Upper lobe of left lung (tissue), 6 donors: ENCODE measurements at regions not wholly inside any gene's neighbourhood (a gene's known extent, or its start where the extent isn't known, plus 50 kb on each side); places are given as distances from the start of the nearest gene placed in this dataset.
"Not testable (repeated sequence)": the region's sequence is repeated elsewhere in the genome, so short reads cannot be mapped to it uniquely, and the experiment has no call there.

ENCODE experiments used
- ATAC-seq, 2 donors: fragments of 200-7000 bp; cut with Tn5 transposase; one replicate each; pipeline ENCODE4 v1.9.1; 2022; ENCODE audit warnings: mild to moderate bottlenecking in 2 of 2, moderate library complexity in 2 of 2; ENCODE audit not compliant: low FRiP score in 2 of 2
- DNase-seq, 2 donors: peaks; one replicate each; pipeline ENCODE4 v3.0.0-alpha.2; 2019 to 2020
- H3K27ac ChIP-seq, 4 donors: fragments of 200-600 bp; sonication (generic); one replicate each; pipeline ENCODE4 v1.5.1; 2016 to 2019
- H3K27me3 ChIP-seq, 4 donors: fragments of 200-600 bp; sonication (generic); one replicate each; pipeline ENCODE4 v1.5.1; 2017 to 2019
- H3K36me3 ChIP-seq, 4 donors: fragments of 200-600 bp; sonication (generic); one replicate each; pipeline ENCODE4 v1.5.1; 2016 to 2019
- H3K4me1 ChIP-seq, 4 donors: fragments of 200-600 bp; sonication (generic); one replicate each; pipeline ENCODE4 v1.5.1; 2018 to 2019
- H3K4me3 ChIP-seq, 4 donors: fragments of 200-600 bp; sonication (generic); one replicate each; pipeline ENCODE4 v1.5.1; 2017 to 2019; ENCODE audit warnings: mild to moderate bottlenecking in 2 of 4, moderate library complexity in 1 of 4
- H3K9me3 ChIP-seq, 4 donors: fragments of 200-600 bp; sonication (generic); one replicate each; pipeline ENCODE4 v1.5.1; 2018 to 2019
- CTCF ChIP-seq, 6 experiments: fragments of 450-650 bp in 4 of 6; fragments of 200-600 bp in 2 of 6; sonication (generic) in 2 of 6; IDR thresholded peaks; one replicate each; pipeline ENCODE4 v1.5.1; 2016 to 2019; ENCODE audit warnings: antibody characterized with exemption in 6 of 6
- EP300 ChIP-seq, 4 donors: sonication (generic); formaldehyde crosslinking; IDR thresholded peaks; one replicate each; pipeline ENCODE4 v1.5.1; 2017; ENCODE audit warnings: antibody characterized with exemption in 4 of 4, control low read depth in 2 of 4
- POLR2A ChIP-seq, 4 donors: fragments of 450-650 bp; IDR thresholded peaks; one replicate each; pipeline ENCODE4 v1.5.1; 2016 to 2017; ENCODE audit warnings: antibody characterized with exemption in 4 of 4, mild to moderate bottlenecking in 2 of 4
- POLR2AphosphoS5 ChIP-seq, 2 donors: sonication (generic); formaldehyde crosslinking; IDR thresholded peaks; one replicate each; pipeline ENCODE4 v1.5.1; 2017; ENCODE audit warnings: antibody characterized with exemption in 2 of 2
- WGBS, 2 donors: methylation state at CpG; one replicate each; pipeline ENCODE4 v1.1.5; 2017 to 2018; 5-methylcytosine and 5-hydroxymethylcytosine counted together
- donor health status: DM: no; HTN: no; CAD: no; lungs with moderate emphysema.
- donor health status: DM: no; HTN: yes; CAD: no; lungs with severe emphysema.

GRCh38 chr11:64438986-64439771, 80.2 kb downstream of the RPS6KA4 start:
- H3K27me3 ChIP-seq: no peaks in the 10 kb centered on the region
- H3K27ac ChIP-seq: no peak overlapping the region
- 45 to 47% methylated on average over 18 to 22 of the region's 22 CpGs for WGBS, 2 donors
- DNase-seq (peak in 1 of 2 donors; percentile 46), ATAC-seq (peak in 1 of 2 donors; percentile 38)
- no peak overlapping the region for H3K4me3 ChIP-seq
- H3K36me3 ChIP-seq: no peaks in the 10 kb centered on the region
- TF ChIP-seq POLR2A (IDR thresholded peaks at IDR 0.05) (no peak), POLR2AphosphoS5 (IDR thresholded peaks at IDR 0.05) (no peak), CTCF (IDR thresholded peaks at IDR 0.05) (no peak), EP300 (IDR thresholded peaks at IDR 0.05) (no peak)
- H3K9me3 ChIP-seq: no peaks in the 10 kb centered on the region
- H3K4me1 ChIP-seq: no peaks in the 10 kb centered on the region

- 84% methylated on average over 8 of the region's 8 CpGs for WGBS, 2 donors
- DNase-seq, ATAC-seq, H3K4me1 ChIP-seq, H3K9me3 ChIP-seq, H3K27ac ChIP-seq, H3K4me3 ChIP-seq, H3K27me3 ChIP-seq, H3K36me3 ChIP-seq: not testable (repeated sequence)
Observed at GRCh38 chr11:64439772-64440491, 81.0 kb downstream of the RPS6KA4 start.

GRCh38 chr11:64441127-64441526, 82.2 kb downstream of the RPS6KA4 start:
- H3K27me3 ChIP-seq: no peaks in the 10 kb centered on the region

GRCh38 chr11:64443001-64443400, 84.0 kb downstream of the RPS6KA4 start:
- Histone ChIP-seq H3K9me3 (no peaks in the 10 kb centered on the region), H3K27ac (no peak overlapping the region), H3K4me3 (no peak overlapping the region), H3K4me1 (peaks cover 0 to 4% (median 1%) of the 10 kb centered on the region in 4 donors), H3K27me3 (no peaks in the 10 kb centered on the region), H3K36me3 (no peaks in the 10 kb centered on the region)
- DNase-seq (no peak), ATAC-seq (no peak)
- TF ChIP-seq POLR2AphosphoS5 (IDR thresholded peaks at IDR 0.05) (no peak), POLR2A (IDR thresholded peaks at IDR 0.05) (no peak), EP300 (IDR thresholded peaks at IDR 0.05) (no peak), CTCF (IDR thresholded peaks at IDR 0.05) (no peak)
- WGBS, 2 donors: 76 to 78% methylated on average over 5 of the region's 5 CpGs

More at GRCh38 chr11:64441127-64441526, 82.2 kb downstream of the RPS6KA4 start:
- ATAC-seq (no peak), DNase-seq (no peak)
- TF ChIP-seq POLR2AphosphoS5 (IDR thresholded peaks at IDR 0.05): no peak
- TF ChIP-seq CTCF (IDR thresholded peaks at IDR 0.05): no peak
- no peak for TF ChIP-seq EP300 (IDR thresholded peaks at IDR 0.05)
- no peak for TF ChIP-seq POLR2A (IDR thresholded peaks at IDR 0.05)
- Histone ChIP-seq H3K4me3 (no peak overlapping the region), H3K27ac (no peak overlapping the region), H3K4me1 (no peaks in the 10 kb centered on the region), H3K36me3 (no peaks in the 10 kb centered on the region), H3K9me3 (no peaks in the 10 kb centered on the region)
- WGBS, 2 donors: 57% methylated on average over 10 to 11 of the region's 11 CpGs

GRCh38 chr11:64444838-64445441, 86.0 kb downstream of the RPS6KA4 start:
- Histone ChIP-seq H3K4me3 (no peak overlapping the region), H3K27me3 (peaks cover 0 to 2% (median 0%) of the 10 kb centered on the region in 4 donors), H3K9me3 (no peaks in the 10 kb centered on the region), H3K36me3 (no peaks in the 10 kb centered on the region), H3K4me1 (peaks cover 16 to 22% (median 17%) of the 10 kb centered on the region in 4 donors), H3K27ac (no peak overlapping the region)
- ATAC-seq (no peak), DNase-seq (no peak)
- 73 to 89% methylated on average over 3 to 4 of the region's 4 CpGs for WGBS, 2 donors
- TF ChIP-seq POLR2AphosphoS5 (IDR thresholded peaks at IDR 0.05): no peak
- no peak for TF ChIP-seq CTCF (IDR thresholded peaks at IDR 0.05)
- no peak for TF ChIP-seq POLR2A (IDR thresholded peaks at IDR 0.05)
- no peak for TF ChIP-seq EP300 (IDR thresholded peaks at IDR 0.05)
